ENCODE measurements at regions not wholly inside any gene's neighbourhood (a gene's known extent, or its start where the extent isn't known, plus 50 kb on each side); places are given as distances from the start of the nearest gene placed in this dataset.

DNA sequence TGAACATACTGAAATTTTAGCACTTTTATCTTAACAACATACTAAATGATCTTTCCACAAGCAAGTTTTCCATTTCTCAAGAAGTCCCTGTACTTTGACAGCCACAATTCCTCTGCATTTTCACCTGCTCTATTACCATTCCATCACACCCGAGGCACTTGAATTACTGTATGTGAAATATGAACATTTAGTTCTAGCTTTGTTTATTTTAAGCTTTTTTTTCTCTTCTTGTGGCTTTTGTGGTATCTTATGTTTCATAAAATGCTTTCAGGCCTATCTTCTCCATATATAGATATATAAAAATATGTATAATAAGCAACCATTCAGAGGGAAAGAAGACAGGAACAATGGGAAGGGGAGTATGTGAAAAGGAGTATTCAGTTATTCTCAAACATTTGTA is 693.9 kb downstream of the SATB2 start:
- in situ Hi-C loops (cut with HindIII; ENCODE audit: low sequenced_read_pairs), result no loop called here
- no peak for DNase-seq (ENCODE audit: low spot score)

DNA sequence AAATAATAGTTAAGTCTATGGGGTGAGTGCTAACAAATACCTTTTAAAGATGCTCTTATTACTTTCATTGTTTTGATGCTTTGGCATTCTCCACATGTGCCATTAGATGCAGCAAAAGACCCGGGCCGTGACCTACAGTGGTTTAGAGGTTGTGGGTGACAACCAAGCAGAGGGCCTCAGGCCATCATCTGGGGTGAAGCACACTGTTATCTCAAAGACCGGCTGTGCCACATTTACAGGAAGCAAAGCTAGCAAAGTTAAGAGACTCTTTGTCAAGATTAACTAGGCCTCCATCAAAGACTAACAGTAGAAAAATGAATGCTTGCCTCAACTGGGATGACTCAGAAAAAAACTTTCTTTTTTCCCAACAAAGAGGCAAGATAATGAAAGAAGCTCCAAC is 695.3 kb downstream of the SATB2 start:
- in situ Hi-C loops (cut with HindIII; ENCODE audit: low sequenced_read_pairs), result no loop called here
- no peak for DNase-seq (ENCODE audit: low spot score)

GRCh38 chr2:198757069-198757468 is 700.7 kb downstream of the SATB2 start:
- DNase-seq (ENCODE audit: low spot score), result no peak
- in situ Hi-C loops (cut with HindIII; ENCODE audit: low sequenced_read_pairs), result no loop called here

DNA sequence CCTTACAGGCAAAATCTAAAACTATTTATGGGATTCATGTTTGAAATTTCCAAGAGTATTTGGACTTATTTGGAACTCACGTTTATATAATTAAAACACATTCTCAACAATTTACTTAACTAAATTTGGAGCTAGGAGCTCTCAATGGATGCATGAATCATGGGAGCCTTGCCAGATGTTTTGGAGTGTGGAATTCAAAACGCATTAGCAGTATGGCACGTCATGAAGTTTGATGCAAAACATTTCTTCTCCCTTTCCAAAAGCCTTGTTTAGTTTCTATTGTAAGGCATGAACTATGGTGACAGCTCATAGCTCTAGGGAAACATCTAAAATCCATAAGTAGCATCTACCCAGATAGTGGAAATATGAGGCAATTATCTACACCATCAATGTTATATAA is 701.6 kb downstream of the SATB2 start:
- DNase-seq (ENCODE audit: low spot score), result no peak
- in situ Hi-C loops (cut with HindIII; ENCODE audit: low sequenced_read_pairs), result no loop called here

GRCh38 chr2:198753101-198753500 is 704.6 kb downstream of the SATB2 start:
- no peak for DNase-seq (ENCODE audit: low spot score)
- in situ Hi-C loops (cut with HindIII; ENCODE audit: low sequenced_read_pairs), result no loop called here

DNA sequence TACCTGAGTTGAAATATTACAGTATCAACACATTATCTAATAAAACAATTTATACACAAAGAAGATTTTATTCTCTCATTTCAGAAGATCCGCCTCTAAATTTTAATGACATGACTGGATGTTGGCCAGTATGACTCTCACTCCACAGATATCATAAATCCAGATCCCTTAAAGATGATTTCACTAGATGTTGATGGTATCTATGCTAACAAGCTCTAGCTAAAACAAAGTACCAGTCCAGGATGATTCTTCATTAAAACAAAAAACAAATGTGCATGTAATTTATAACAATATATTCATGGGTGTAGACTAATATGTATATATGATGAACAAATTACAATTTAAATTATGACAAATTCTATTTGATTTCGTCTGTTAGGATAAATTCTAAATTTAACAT is 708.4 kb downstream of the SATB2 start:
- in situ Hi-C loops (cut with HindIII; ENCODE audit: low sequenced_read_pairs), result no loop called here
- no peak for DNase-seq (ENCODE audit: low spot score)

GRCh38 chr2:198731842-198732399 is 725.8 kb downstream of the SATB2 start:
- no peak for DNase-seq (ENCODE audit: low spot score)
- in situ Hi-C loops (cut with HindIII; ENCODE audit: low sequenced_read_pairs), result no loop called here

- in situ Hi-C loops (cut with HindIII; ENCODE audit: low sequenced_read_pairs), result no loop called here
- no peak for DNase-seq (ENCODE audit: low spot score)
Observed at GRCh38 chr2:198720266-198720665, 737.5 kb downstream of the SATB2 start.

DNA sequence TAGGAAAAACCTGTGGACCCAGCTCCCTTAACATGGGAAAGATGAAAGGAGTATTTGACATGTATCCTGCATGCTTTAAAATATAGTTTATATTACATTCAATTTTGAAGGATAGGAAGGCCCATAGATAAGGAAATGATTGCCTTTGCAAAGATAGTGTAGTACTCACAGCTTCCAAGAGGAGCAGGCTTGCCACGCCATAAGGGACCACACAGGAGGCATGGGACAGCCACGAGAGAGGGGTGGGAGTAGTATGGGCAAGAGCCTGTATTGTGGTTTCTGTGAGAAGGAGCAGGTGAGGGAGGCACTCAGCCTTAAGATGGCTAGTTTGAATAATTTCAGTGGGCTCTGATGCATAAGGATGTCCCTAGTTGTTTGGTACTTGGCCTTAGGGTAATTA is 740.3 kb downstream of the SATB2 start:
- in situ Hi-C loops (cut with HindIII; ENCODE audit: low sequenced_read_pairs), result no loop called here
- no peak for DNase-seq (ENCODE audit: low spot score)

- in situ Hi-C loops (cut with HindIII; ENCODE audit: low sequenced_read_pairs), result no loop called here
Observed at GRCh38 chr2:198715302-198715835, 742.4 kb downstream of the SATB2 start.

DNA sequence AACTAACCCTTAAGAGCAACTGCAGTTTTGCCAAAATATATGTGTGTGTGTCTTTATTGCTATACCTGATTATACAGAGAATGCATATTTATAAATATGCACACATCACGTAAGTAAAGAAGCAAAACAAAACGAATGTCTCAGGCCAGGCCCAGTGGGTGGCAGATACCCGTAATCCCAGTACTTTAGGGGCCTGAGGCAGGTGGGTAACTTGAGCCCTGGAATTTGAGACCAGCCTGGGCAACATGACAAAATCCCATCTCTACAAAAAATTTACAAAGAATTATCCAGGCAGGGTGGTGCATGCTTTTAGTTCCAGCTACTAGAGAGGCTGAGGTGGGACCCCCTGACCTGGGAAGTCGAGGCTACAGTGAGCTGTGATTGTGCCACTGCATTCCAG is 745.3 kb downstream of the SATB2 start:
- DNase-seq (ENCODE audit: low spot score), result no peak
- in situ Hi-C loops (cut with HindIII; ENCODE audit: low sequenced_read_pairs), result no loop called here

More at GRCh38 chr2:198715302-198715835, 742.4 kb downstream of the SATB2 start:
- DNase-seq (ENCODE audit: low spot score), result no peak

GRCh38 chr2:198711484-198711883 is 746.3 kb downstream of the SATB2 start:
- in situ Hi-C loops (cut with HindIII; ENCODE audit: low sequenced_read_pairs), result no loop called here
- no peak for DNase-seq (ENCODE audit: low spot score)

- in situ Hi-C loops (cut with HindIII; ENCODE audit: low sequenced_read_pairs), result no loop called here
- DNase-seq (ENCODE audit: low spot score), result no peak
Observed at GRCh38 chr2:198710562-198710961, 747.2 kb downstream of the SATB2 start.

DNA sequence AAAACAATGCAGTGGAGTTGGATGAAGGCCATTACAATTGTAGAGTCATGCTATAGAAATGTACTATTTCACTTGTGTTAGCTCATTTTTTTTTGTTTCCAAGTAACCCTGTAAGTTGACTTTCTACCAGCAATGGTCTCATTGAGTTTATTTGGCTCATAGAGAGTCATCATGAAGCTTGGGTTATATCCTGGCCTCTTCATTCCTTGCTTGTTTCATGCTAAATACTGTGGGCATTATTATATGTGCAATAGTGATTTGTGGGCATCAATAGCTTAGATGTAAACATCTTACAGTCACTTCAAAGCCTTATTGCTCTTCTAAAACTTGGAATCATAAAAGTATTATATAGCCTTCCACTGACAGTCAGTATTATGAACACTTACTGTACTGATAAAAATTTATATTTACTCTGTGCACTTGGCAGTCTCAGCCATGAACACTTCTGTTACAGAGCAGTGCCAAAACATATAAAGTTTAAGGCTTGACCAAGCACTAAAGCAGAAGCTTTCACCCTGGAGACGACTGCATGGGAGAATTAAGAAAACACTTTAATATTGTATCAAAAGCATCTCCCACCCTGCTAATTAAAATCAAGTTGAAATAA is 751.2 kb downstream of the SATB2 start:
- in situ Hi-C loops (cut with HindIII; ENCODE audit: low sequenced_read_pairs), result no loop called here
- DNase-seq (ENCODE audit: low spot score), result no peak

- DNase-seq (ENCODE audit: low spot score), result no peak
- in situ Hi-C loops (cut with HindIII; ENCODE audit: low sequenced_read_pairs), result no loop called here
Observed at GRCh38 chr2:198703281-198703680, 754.5 kb downstream of the SATB2 start.

GRCh38 chr2:198702796-198703195 is 754.9 kb downstream of the SATB2 start:
- DNase-seq (ENCODE audit: low spot score), result no peak
- in situ Hi-C loops (cut with HindIII; ENCODE audit: low sequenced_read_pairs), result no loop called here

GRCh38 chr2:198701481-198701880 is 756.3 kb downstream of the SATB2 start:
- DNase-seq (ENCODE audit: low spot score), result no peak
- in situ Hi-C loops (cut with HindIII; ENCODE audit: low sequenced_read_pairs), result no loop called here

DNA sequence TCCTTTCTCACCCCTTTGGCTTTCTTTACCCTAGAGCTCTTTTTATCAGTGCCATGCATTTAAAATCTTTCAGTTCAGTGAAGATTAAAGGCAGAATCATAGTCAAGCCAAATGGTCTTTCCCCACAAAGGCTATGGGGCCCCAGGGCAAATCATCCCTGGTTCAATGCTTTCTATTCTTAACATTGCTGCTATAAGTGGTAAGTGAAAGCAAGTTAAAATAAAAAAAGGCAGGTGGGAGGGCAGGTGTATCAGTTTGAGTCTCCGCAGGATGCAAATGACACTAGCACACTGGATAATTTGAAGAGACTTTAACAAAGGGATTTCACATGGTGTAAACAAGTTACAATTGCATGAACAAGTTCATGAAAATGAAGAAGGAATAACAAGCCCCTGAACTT is 757.4 kb downstream of the SATB2 start:
- in situ Hi-C loops (cut with HindIII; ENCODE audit: low sequenced_read_pairs), result no loop called here
- DNase-seq (ENCODE audit: low spot score), result no peak

GRCh38 chr2:198698230-198698629 is 759.5 kb downstream of the SATB2 start:
- in situ Hi-C loops (cut with HindIII; ENCODE audit: low sequenced_read_pairs), result no loop called here
- DNase-seq (ENCODE audit: low spot score), result no peak

DNA sequence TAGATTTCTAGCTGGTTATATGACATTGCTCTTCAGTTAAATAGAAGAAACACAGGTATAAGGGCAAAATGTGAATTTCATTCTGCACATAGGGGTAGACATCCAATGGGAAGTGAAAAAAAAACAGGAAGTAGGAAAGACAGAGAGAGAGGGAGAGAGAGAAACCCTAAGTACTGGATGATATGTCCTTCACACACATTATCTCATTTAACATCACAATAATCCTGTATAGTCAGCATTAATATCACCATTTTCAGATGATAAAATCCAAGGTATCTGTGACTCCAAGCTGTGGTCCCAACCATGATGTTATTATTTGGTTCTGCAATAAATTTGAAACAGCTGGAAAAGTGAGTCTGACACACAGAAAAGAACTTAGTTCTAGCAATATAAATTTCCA is 759.9 kb downstream of the SATB2 start:
- no peak for DNase-seq (ENCODE audit: low spot score)
- in situ Hi-C loops (cut with HindIII; ENCODE audit: low sequenced_read_pairs), result no loop called here

DNA sequence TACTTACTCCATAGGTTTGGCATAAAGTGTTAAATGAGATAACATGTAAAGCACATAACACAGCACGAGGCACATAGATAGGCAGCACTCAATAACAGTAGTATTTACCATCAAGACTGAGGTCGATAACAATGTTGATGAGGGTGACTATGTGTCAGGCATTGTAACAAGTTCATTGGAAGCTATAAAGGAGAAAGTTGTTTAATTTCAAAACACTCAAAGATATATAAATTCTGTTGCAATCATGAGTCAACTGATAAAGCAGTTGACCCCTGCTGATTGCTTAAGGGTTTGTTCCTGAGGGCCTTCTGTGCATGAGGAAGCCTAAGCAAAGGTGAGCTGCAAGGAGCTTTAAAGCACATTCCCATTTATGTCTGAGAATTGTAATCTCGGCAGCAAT is 760.5 kb downstream of the SATB2 start:
- in situ Hi-C loops (cut with HindIII; ENCODE audit: low sequenced_read_pairs), result no loop called here

More for the DNA sequence above, 760.5 kb downstream of the SATB2 start:
- DNase-seq (ENCODE audit: low spot score), result no peak
